Gastroesophageal sphincter (tissue), 3 donors: ENCODE measurements at regions not wholly inside any gene's neighbourhood (a gene's known extent, or its start where the extent isn't known, plus 50 kb on each side); places are given as distances from the start of the nearest gene placed in this dataset.

Experiments
- CTCF ChIP-seq, 4 experiments: fragments of 200-600 bp in 2 of 4; fragments of 450-650 bp in 2 of 4; sonication (generic) in 1 of 4; IDR thresholded peaks; one replicate each; pipeline ENCODE4 v1.5.1; 2017 to 2019; ENCODE audit warnings: antibody characterized with exemption in 4 of 4, mild to moderate bottlenecking in 2 of 4, moderate library complexity in 2 of 4
- EP300 ChIP-seq: sonication (generic); formaldehyde crosslinking; IDR thresholded peaks from one replicate; pipeline ENCODE4 v1.6.1; 2017; ENCODE audit warnings: antibody characterized with exemption, mild to moderate bottlenecking
- POLR2A ChIP-seq, 2 donors: fragments of 450-650 bp; IDR thresholded peaks; one replicate each; pipeline ENCODE4 v1.6.1; 2017; ENCODE audit warnings: antibody characterized with exemption in 2 of 2, mild to moderate bottlenecking in 2 of 2, moderate library complexity in 1 of 2
- POLR2AphosphoS5 ChIP-seq: sonication (generic); formaldehyde crosslinking; IDR thresholded peaks from one replicate; pipeline ENCODE4 v1.6.1; 2017; ENCODE audit warnings: antibody characterized with exemption

GRCh38 chr7:73919694-73920375 lies 58.9 kb downstream of the TMEM270 start:
- TF ChIP-seq POLR2A (IDR thresholded peaks at IDR 0.05): no peak
- no peak for TF ChIP-seq CTCF (IDR thresholded peaks at IDR 0.05)
- no peak for TF ChIP-seq POLR2AphosphoS5
- TF ChIP-seq EP300: no peak
